ENCODE measurements at regions not wholly inside any gene's neighbourhood (a gene's known extent, or its start where the extent isn't known, plus 50 kb on each side); places are given as distances from the start of the nearest gene placed in this dataset.
A peak's percentile ranks its signal among the peaks of the same experiment; 100 is the strongest.

GRCh38 chr9:8033794-8034193, 234.2 kb upstream of the DMAC1 start:
- no peaks in the 10 kb centered on the region for H3K36me3 ChIP-seq
- intact Hi-C loops (cut with DNase I; ENCODE audit: low total_unique reads), result no loop called here
- TF ChIP-seq POLR2A (IDR thresholded peaks at IDR 0.05), result no peak
- TF ChIP-seq POLR2AphosphoS5 (IDR thresholded peaks at IDR 0.05), result no peak
- no peak for TF ChIP-seq EP300 (IDR thresholded peaks at IDR 0.05)
- TF ChIP-seq CTCF (IDR thresholded peaks at IDR 0.05), result no peak
- H3K4me1 ChIP-seq, result no peaks in the 10 kb centered on the region
- no peak overlapping the region for H3K27ac ChIP-seq
- no peaks in the 10 kb centered on the region for H3K27me3 ChIP-seq
- no peak for DNase-seq
- no peak overlapping the region for H3K4me3 ChIP-seq
- 80 to 93% (median 90%) methylated on average over 2 of the region's 2 CpGs for WGBS, 5 donors
- peaks cover 0 to 16% (median 8%) of the 10 kb centered on the region in 4 donors for H3K9me3 ChIP-seq

GRCh38 chr9:8030095-8030494, 230.5 kb upstream of the DMAC1 start:
- DNase-seq, result peak in 1 of 2 donors; percentile 21
- no peak overlapping the region for H3K27ac ChIP-seq
- H3K4me3 ChIP-seq, result no peak overlapping the region
- no peak for TF ChIP-seq POLR2AphosphoS5 (IDR thresholded peaks at IDR 0.05)
- intact Hi-C loops (cut with DNase I; ENCODE audit: low total_unique reads), result no loop called here
- no peaks in the 10 kb centered on the region for H3K36me3 ChIP-seq
- no peaks in the 10 kb centered on the region for H3K9me3 ChIP-seq
- no peaks in the 10 kb centered on the region for H3K27me3 ChIP-seq
- no peaks in the 10 kb centered on the region for H3K4me1 ChIP-seq
- WGBS, 5 donors, result 72 to 86% (median 80%) methylated on average over 4 of the region's 4 CpGs

- Histone ChIP-seq H3K27me3 (no peaks in the 10 kb centered on the region), H3K9me3 (peaks cover 0 to 3% (median 0%) of the 10 kb centered on the region in 4 donors), H3K36me3 (no peaks in the 10 kb centered on the region), H3K27ac (no peak overlapping the region), H3K4me1 (no peaks in the 10 kb centered on the region), H3K4me3 (no peak overlapping the region)
- TF ChIP-seq POLR2AphosphoS5 (IDR thresholded peaks at IDR 0.05) (no peak), POLR2A (IDR thresholded peaks at IDR 0.05) (no peak), CTCF (IDR thresholded peaks at IDR 0.05) (no peak), EP300 (IDR thresholded peaks at IDR 0.05) (no peak)
- WGBS, 5 donors, result 53 to 77% (median 75%) methylated on average over 4 of the region's 4 CpGs
- intact Hi-C loops (cut with DNase I; ENCODE audit: low total_unique reads), result no loop called here
- DNase-seq, result no peak
These were observed 227.8 kb upstream of the DMAC1 start for GRCh38 chr9:8027351-8027750.

GRCh38 chr9:8025551-8025950, 226.0 kb upstream of the DMAC1 start:
- Histone ChIP-seq H3K4me1 (no peaks in the 10 kb centered on the region), H3K27me3 (no peaks in the 10 kb centered on the region), H3K27ac (no peak overlapping the region), H3K4me3 (no peak overlapping the region), H3K36me3 (no peaks in the 10 kb centered on the region), H3K9me3 (peaks cover 0 to 4% (median 0%) of the 10 kb centered on the region in 4 donors)
- DNase-seq, result no peak
- intact Hi-C loops (cut with DNase I; ENCODE audit: low total_unique reads), result no loop called here
- TF ChIP-seq POLR2A (IDR thresholded peaks at IDR 0.05), result no peak
- TF ChIP-seq EP300 (IDR thresholded peaks at IDR 0.05), result no peak
- no peak for TF ChIP-seq POLR2AphosphoS5 (IDR thresholded peaks at IDR 0.05)
- TF ChIP-seq CTCF (IDR thresholded peaks at IDR 0.05), result no peak
- WGBS, 5 donors, result 26 to 40% (median 40%) methylated on average over 2 of the region's 2 CpGs

- H3K9me3 ChIP-seq, result peaks cover 0 to 4% (median 0%) of the 10 kb centered on the region in 4 donors
- H3K4me1 ChIP-seq, result no peaks in the 10 kb centered on the region
- DNase-seq, result no peak
- no peaks in the 10 kb centered on the region for H3K36me3 ChIP-seq
- WGBS, 5 donors, result 56 to 80% (median 61%) methylated on average over 1 of the region's 1 CpG
- no peaks in the 10 kb centered on the region for H3K27me3 ChIP-seq
- H3K27ac ChIP-seq, result no peak overlapping the region
- intact Hi-C loops (cut with DNase I; ENCODE audit: low total_unique reads), result no loop called here
- no peak overlapping the region for H3K4me3 ChIP-seq
- TF ChIP-seq EP300 (IDR thresholded peaks at IDR 0.05), result no peak
- TF ChIP-seq CTCF (IDR thresholded peaks at IDR 0.05), result no peak
- TF ChIP-seq POLR2AphosphoS5 (IDR thresholded peaks at IDR 0.05), result no peak
- no peak for TF ChIP-seq POLR2A (IDR thresholded peaks at IDR 0.05)
These were observed 220.6 kb upstream of the DMAC1 start for GRCh38 chr9:8020186-8020585.
